GM23338 (cell line): ENCODE measurements at regions not wholly inside any gene's neighbourhood (a gene's known extent, or its start where the extent isn't known, plus 50 kb on each side); places are given as distances from the start of the nearest gene placed in this dataset.

ENCODE experiments used
- ATAC-seq: fragments of 200-7000 bp; cut with Tn5 transposase; 3 replicates; pipeline ENCODE4 v1.9.1; 2020
- DNase-seq: peaks from one replicate; pipeline ENCODE4 v3.0.0-alpha.2; 2015; ENCODE audit warnings: low spot score
- H2AFZ ChIP-seq: fragments of 200-600 bp; sonication (generic); 2 replicates; pipeline ENCODE4 v1.8.0; 2016; ENCODE audit warnings: antibody characterized with exemption, mild to moderate bottlenecking, moderate library complexity
- H3F3A ChIP-seq: fragments of 200-600 bp; sonication (generic); replicated peaks from 2 replicates; pipeline ENCODE4 v1.8.0; 2017; ENCODE audit warnings: antibody characterized with exemption, mixed run types, low read depth
- H3K27ac ChIP-seq: fragments of 200-600 bp; sonication (generic); 2 replicates; pipeline ENCODE4 v1.6.1; 2016; ENCODE audit warnings: low read depth
- H3K27me3 ChIP-seq: fragments of 200-600 bp; sonication (generic); 2 replicates; pipeline ENCODE4 v1.8.0; 2016; ENCODE audit warnings: mild to moderate bottlenecking, mixed run types, moderate library complexity; ENCODE audit not compliant: insufficient read depth
- H3K36me3 ChIP-seq: fragments of 200-600 bp; sonication (generic); 2 replicates; pipeline ENCODE4 v1.8.0; 2016; ENCODE audit warnings: mild to moderate bottlenecking; ENCODE audit not compliant: insufficient read depth
- H3K4me1 ChIP-seq: fragments of 200-600 bp; sonication (generic); 2 replicates; pipeline ENCODE4 v1.8.0; 2016; ENCODE audit warnings: mild to moderate bottlenecking, moderate library complexity; ENCODE audit not compliant: insufficient read depth
- H3K4me2 ChIP-seq: fragments of 200-600 bp; sonication (generic); 2 replicates; pipeline ENCODE4 v1.7.1; 2017; ENCODE audit warnings: mixed run types
- H3K4me3 ChIP-seq: fragments of 200-600 bp; sonication (generic); 2 replicates; pipeline ENCODE4 v1.6.1; 2016; ENCODE audit warnings: mixed run types
- H3K79me2 ChIP-seq: fragments of 200-600 bp; sonication (generic); replicated peaks from 2 replicates; pipeline ENCODE4 v1.8.0; 2017; ENCODE audit warnings: mild to moderate bottlenecking; ENCODE audit not compliant: insufficient read depth
- H3K9me2 ChIP-seq: fragments of 200-600 bp; sonication (generic); 2 replicates; pipeline ENCODE4 v1.8.0; 2017; ENCODE audit not compliant: insufficient read depth
- H4K20me1 ChIP-seq: fragments of 200-600 bp; sonication (generic); replicated peaks from 2 replicates; pipeline ENCODE4 v1.8.0; 2017; ENCODE audit warnings: mild to moderate bottlenecking; ENCODE audit not compliant: insufficient read depth
- H3K27ac Mint-ChIP-seq: 2 replicates; pipeline ENCODE4 v1.8.0; 2020; ENCODE audit warnings: inconsistent platforms, mild to moderate bottlenecking, moderate library complexity, mixed read lengths
- H3K27me3 Mint-ChIP-seq: 3 replicates; pipeline ENCODE4 v1.8.0; 2022; ENCODE audit warnings: low read depth, mild to moderate bottlenecking, moderate library complexity, mixed read lengths, inconsistent platforms; ENCODE audit not compliant: insufficient read depth, poor library complexity
- H3K36me3 Mint-ChIP-seq: 3 replicates; pipeline ENCODE4 v1.8.0; 2021; ENCODE audit warnings: low read depth, mild to moderate bottlenecking, inconsistent platforms, moderate library complexity, mixed read lengths
- H3K4me1 Mint-ChIP-seq: 3 replicates; pipeline ENCODE4 v1.8.0; 2020; ENCODE audit warnings: mild to moderate bottlenecking, inconsistent platforms, mixed read lengths
- H3K4me3 Mint-ChIP-seq: 3 replicates; pipeline ENCODE4 v1.8.0; 2021; ENCODE audit warnings: moderate library complexity, mild to moderate bottlenecking, inconsistent platforms, mixed read lengths
- H3K9me3 Mint-ChIP-seq: 3 replicates; pipeline ENCODE4 v1.8.0; 2020; ENCODE audit warnings: moderate library complexity, mild to moderate bottlenecking, inconsistent platforms, mixed read lengths
- ETS1 ChIP-seq: IDR thresholded peaks from 2 replicates; pipeline ENCODE4 v1.6.1; 2016; ENCODE audit warnings: antibody characterized with exemption
- EZH2 ChIP-seq: fragments of 200-600 bp; sonication (generic); IDR thresholded peaks from one replicate; pipeline ENCODE4 v1.8.0; 2017; ENCODE audit warnings: antibody characterized with exemption, mild to moderate bottlenecking, low read depth; ENCODE audit not compliant: unreplicated experiment
- JUNB ChIP-seq: IDR thresholded peaks from one replicate; pipeline ENCODE4 v1.6.1; 2016; ENCODE audit warnings: antibody characterized with exemption; ENCODE audit not compliant: unreplicated experiment
- NANOG ChIP-seq: IDR thresholded peaks from 2 replicates; pipeline ENCODE4 v1.6.1; 2016; ENCODE audit warnings: antibody characterized with exemption, borderline replicate concordance
- STAT1 ChIP-seq: IDR thresholded peaks from one replicate; pipeline ENCODE4 v1.6.1; 2016; ENCODE audit warnings: antibody characterized with exemption; ENCODE audit not compliant: unreplicated experiment
- ZNF114 ChIP-seq: fragments of 250-450 bp; sonication (Bioruptor Pico); IDR thresholded peaks from 2 replicates; pipeline ENCODE4 v1.5.0; 2020; ENCODE audit warnings: mild to moderate bottlenecking, moderate library complexity
- TF ChIP-seq, protein P1 (sequence below): fragments of 250-450 bp; sonication (Bioruptor Pico); IDR thresholded peaks from 2 replicates; pipeline ENCODE4 v1.5.0; 2020; ENCODE audit warnings: mild to moderate bottlenecking, moderate library complexity

DNA sequence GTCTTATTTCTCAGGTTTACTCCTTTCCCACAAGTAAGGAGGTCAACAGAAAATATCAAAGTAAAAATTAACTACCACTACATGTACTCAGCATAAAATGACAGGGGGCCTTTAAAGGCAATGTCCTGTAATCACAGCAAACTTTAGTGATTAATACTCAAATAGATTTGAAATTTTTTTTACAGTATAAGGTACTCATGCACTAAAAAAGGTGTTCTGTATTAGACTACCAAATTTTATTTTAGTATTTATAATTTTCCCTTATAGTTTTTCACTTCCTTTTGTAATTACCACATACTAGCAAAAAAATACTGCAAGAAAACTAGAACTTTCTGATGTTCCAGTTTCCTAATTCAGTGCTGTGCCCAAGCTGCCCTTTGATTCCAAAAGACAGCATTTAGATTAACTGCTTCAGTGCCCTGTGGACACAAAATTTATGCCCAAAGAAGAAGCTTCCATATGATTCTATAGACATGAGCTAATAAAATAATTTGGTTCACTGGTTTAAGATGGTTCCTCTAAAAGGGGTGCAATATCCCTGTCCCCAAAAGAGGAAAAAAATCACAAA is 70.6 kb downstream of the KLF12 start (continued):
- TF ChIP-seq ETS1: no peak
- no peak for TF ChIP-seq ZNF114 (CRISPR knock-in tag)
- TF ChIP-seq STAT1: no peak
- no peak for TF ChIP-seq EZH2
- TF ChIP-seq JUNB: no peak
- no peak for TF ChIP-seq NANOG
- TF ChIP-seq, protein P1, sequence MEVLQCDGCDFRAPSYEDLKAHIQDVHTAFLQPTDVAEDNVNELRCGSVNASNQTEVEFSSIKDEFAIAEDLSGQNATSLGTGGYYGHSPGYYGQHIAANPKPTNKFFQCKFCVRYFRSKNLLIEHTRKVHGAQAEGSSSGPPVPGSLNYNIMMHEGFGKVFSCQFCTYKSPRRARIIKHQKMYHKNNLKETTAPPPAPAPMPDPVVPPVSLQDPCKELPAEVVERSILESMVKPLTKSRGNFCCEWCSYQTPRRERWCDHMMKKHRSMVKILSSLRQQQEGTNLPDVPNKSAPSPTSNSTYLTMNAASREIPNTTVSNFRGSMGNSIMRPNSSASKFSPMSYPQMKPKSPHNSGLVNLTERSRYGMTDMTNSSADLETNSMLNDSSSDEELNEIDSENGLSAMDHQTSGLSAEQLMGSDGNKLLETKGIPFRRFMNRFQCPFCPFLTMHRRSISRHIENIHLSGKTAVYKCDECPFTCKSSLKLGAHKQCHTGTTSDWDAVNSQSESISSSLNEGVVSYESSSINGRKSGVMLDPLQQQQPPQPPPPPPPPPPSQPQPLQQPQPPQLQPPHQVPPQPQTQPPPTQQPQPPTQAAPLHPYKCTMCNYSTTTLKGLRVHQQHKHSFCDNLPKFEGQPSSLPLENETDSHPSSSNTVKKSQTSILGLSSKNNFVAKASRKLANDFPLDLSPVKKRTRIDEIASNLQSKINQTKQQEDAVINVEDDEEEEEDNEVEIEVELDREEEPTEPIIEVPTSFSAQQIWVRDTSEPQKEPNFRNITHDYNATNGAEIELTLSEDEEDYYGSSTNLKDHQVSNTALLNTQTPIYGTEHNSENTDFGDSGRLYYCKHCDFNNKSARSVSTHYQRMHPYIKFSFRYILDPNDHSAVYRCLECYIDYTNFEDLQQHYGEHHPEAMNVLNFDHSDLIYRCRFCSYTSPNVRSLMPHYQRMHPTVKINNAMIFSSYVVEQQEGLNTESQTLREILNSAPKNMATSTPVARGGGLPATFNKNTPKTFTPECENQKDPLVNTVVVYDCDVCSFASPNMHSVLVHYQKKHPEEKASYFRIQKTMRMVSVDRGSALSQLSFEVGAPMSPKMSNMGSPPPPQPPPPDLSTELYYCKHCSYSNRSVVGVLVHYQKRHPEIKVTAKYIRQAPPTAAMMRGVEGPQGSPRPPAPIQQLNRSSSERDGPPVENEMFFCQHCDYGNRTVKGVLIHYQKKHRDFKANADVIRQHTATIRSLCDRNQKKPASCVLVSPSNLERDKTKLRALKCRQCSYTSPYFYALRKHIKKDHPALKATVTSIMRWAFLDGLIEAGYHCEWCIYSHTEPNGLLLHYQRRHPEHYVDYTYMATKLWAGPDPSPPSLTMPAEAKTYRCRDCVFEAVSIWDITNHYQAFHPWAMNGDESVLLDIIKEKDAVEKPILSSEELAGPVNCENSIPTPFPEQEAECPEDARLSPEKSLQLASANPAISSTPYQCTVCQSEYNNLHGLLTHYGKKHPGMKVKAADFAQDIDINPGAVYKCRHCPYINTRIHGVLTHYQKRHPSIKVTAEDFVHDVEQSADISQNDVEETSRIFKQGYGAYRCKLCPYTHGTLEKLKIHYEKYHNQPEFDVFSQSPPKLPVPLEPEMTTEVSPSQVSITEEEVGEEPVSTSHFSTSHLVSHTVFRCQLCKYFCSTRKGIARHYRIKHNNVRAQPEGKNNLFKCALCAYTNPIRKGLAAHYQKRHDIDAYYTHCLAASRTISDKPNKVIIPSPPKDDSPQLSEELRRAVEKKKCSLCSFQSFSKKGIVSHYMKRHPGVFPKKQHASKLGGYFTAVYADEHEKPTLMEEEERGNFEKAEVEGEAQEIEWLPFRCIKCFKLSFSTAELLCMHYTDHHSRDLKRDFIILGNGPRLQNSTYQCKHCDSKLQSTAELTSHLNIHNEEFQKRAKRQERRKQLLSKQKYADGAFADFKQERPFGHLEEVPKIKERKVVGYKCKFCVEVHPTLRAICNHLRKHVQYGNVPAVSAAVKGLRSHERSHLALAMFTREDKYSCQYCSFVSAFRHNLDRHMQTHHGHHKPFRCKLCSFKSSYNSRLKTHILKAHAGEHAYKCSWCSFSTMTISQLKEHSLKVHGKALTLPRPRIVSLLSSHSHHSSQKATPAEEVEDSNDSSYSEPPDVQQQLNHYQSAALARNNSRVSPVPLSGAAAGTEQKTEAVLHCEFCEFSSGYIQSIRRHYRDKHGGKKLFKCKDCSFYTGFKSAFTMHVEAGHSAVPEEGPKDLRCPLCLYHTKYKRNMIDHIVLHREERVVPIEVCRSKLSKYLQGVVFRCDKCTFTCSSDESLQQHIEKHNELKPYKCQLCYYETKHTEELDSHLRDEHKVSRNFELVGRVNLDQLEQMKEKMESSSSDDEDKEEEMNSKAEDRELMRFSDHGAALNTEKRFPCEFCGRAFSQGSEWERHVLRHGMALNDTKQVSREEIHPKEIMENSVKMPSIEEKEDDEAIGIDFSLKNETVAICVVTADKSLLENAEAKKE (CRISPR knock-in tag): no peak

DNA sequence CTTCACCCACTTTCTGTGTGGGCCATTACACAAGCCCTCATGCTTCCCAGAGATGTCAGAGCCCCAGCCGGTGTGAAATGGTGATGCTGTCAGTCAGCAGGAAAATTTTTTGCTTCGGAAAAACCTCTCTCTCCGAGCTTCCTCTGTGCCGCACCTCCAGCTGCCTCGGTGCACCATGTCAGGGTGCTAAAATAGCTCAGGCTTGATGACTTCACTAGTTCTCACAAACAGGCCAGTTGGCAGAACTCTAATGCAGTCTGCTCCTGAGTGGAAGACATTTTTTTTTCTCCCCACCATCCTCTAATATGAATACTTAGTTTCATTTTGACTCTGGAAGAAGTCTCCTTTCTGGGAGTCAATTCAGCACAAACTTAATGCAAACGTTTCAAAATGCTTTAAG is 71.3 kb downstream of the KLF12 start:
- 0 out of 3 replicates have a peak, but pooled peaks cover 5% of the 10 kb centered on the region for H3K4me1 Mint-ChIP-seq
- no peaks in the 10 kb centered on the region; the same call in 2 of the 3 replicates for H3K9me3 Mint-ChIP-seq
- Histone ChIP-seq H3K27ac (no peak overlapping the region), H3K4me3 (no peak overlapping the region), H3K9me2 (no peaks in the 10 kb centered on the region), H3K36me3 (no peaks in the 10 kb centered on the region), H3K4me1 (no peaks in the 10 kb centered on the region), H4K20me1 (no peaks in the 10 kb centered on the region; the same call in 1 of the 2 replicates), H3K27me3 (no peaks in the 10 kb centered on the region), H3K4me2 (no peak overlapping the region), H3F3A (no peaks in the 10 kb centered on the region), H2AFZ (no peak overlapping the region), H3K79me2 (0 out of 2 replicates have a peak, but pooled peaks cover 8% of the 10 kb centered on the region)
- H3K4me3 Mint-ChIP-seq: no peak overlapping the region
- no peak overlapping the region; the same call in 1 of the 2 replicates for H3K27ac Mint-ChIP-seq
- peaks cover 4% of the 10 kb centered on the region; the same call in 1 of the 3 replicates for H3K36me3 Mint-ChIP-seq
- peaks cover 3% of the 10 kb centered on the region for H3K27me3 Mint-ChIP-seq
- ATAC-seq (no peak), DNase-seq (no peak)
- no peak for TF ChIP-seq JUNB
- TF ChIP-seq, protein P1 (CRISPR knock-in tag): no peak
